Sigmoid colon (tissue), 6 donors: ENCODE measurements at regions not wholly inside any gene's neighbourhood (a gene's known extent, or its start where the extent isn't known, plus 50 kb on each side); places are given as distances from the start of the nearest gene placed in this dataset.

Source experiments
- DNase-seq: peaks from one replicate; pipeline ENCODE4 v3.0.0-alpha.2; 2019
- H3K27ac ChIP-seq, 4 donors: fragments of 200-600 bp; sonication (generic); one replicate each; pipeline ENCODE4 v1.5.1; 2016 to 2019; ENCODE audit warnings: mild to moderate bottlenecking in 1 of 4
- H3K27me3 ChIP-seq, 3 donors: fragments of 200-600 bp; sonication (generic); one replicate each; pipeline ENCODE4 v1.5.1; 2019; ENCODE audit warnings: mild to moderate bottlenecking in 1 of 3
- H3K36me3 ChIP-seq, 4 donors: fragments of 200-600 bp; sonication (generic); one replicate each; pipeline ENCODE4 v1.5.1; 2016 to 2019
- H3K4me1 ChIP-seq, 4 donors: fragments of 200-600 bp; sonication (generic); one replicate each; pipeline ENCODE4 v1.5.1; 2017 to 2019
- H3K4me3 ChIP-seq, 4 donors: fragments of 200-600 bp; sonication (generic); one replicate each; pipeline ENCODE4 v1.5.1; 2017 to 2019; ENCODE audit warnings: mild to moderate bottlenecking in 2 of 4, moderate library complexity in 1 of 4
- H3K9me3 ChIP-seq, 4 donors: fragments of 200-600 bp in 3 of 4; sonication (generic) in 3 of 4; one replicate each; pipeline versions ENCODE4 v1.5.1 to v1.6.1; 2013 to 2019
- CTCF ChIP-seq, 4 experiments: fragments of 450-650 bp in 3 of 4; fragments of 200-600 bp in 1 of 4; IDR thresholded peaks; one replicate each; pipeline ENCODE4 v1.5.1; 2016 to 2019; ENCODE audit warnings: antibody characterized with exemption in 4 of 4, mild to moderate bottlenecking in 3 of 4, moderate library complexity in 2 of 4
- EP300 ChIP-seq, 4 donors: sonication (generic); formaldehyde crosslinking; IDR thresholded peaks; one replicate each; pipeline ENCODE4 v1.6.1; 2017; ENCODE audit warnings: antibody characterized with exemption in 4 of 4
- POLR2A ChIP-seq, 2 donors: fragments of 450-650 bp; IDR thresholded peaks; one replicate each; pipeline ENCODE4 v1.6.1; 2016; ENCODE audit warnings: antibody characterized with exemption in 2 of 2, mild to moderate bottlenecking in 2 of 2, moderate library complexity in 2 of 2
- POLR2AphosphoS5 ChIP-seq, 4 donors: sonication (generic); formaldehyde crosslinking; IDR thresholded peaks; one replicate each; pipeline ENCODE4 v1.6.1; 2017; ENCODE audit warnings: antibody characterized with exemption in 4 of 4
- WGBS, 2 donors: extraction: QIAGEN DNeasy Blood & Tissue Kit; methylation state at CpG; one replicate each; pipeline ENCODE4 v1.1.7; 2013; 5-methylcytosine and 5-hydroxymethylcytosine counted together
- intact Hi-C: fragments of 100-400 bp; cut with DNase I; formaldehyde crosslinking; loops from one replicate; pipeline ENCODE4 v1.15.1; 2023
- donor health status: healthy with polysubstance abuse.
- donor health status: healthy.

DNA sequence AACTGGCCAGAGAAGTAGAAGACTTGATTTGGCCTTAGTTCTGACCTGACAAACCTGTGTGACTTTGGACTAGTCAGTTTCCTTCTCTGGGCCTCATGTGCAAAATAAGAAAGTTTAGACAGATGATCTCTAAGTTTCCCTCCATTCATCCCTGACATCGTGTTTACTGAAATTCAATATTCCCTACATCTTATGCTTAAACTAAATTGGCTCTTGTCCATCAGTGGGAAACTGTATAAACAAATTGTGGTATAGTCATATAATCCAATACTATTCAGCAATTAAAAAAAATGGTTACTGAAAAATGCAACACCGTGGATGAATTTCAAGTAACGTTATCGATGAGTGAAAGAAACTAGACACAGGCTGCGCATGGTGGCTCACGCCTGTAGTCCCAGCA, 64.4 kb upstream of the HRH1 start:
- peak overlapping the region in 3 of 4 donors; percentile 59 to 80 (median 74) for H3K27ac ChIP-seq
- intact Hi-C loops = loop anchor here (10.0 kb wide), 1 partner anchor 515 kb away; no protein-coding TSS in a partner anchor
- DNase-seq = no peak
- no peak for TF ChIP-seq CTCF (IDR thresholded peaks at IDR 0.05)
- no peak for TF ChIP-seq POLR2AphosphoS5 (IDR thresholded peaks at IDR 0.05)
- H3K4me3 ChIP-seq = no peak overlapping the region
- 84 to 90% methylated on average over 6 of the region's 6 CpGs for WGBS, 2 donors
- no peaks in the 10 kb centered on the region for H3K27me3 ChIP-seq
- H3K36me3 ChIP-seq = no peaks in the 10 kb centered on the region
- H3K4me1 ChIP-seq = peaks cover 0 to 32% (median 22%) of the 10 kb centered on the region in 4 donors
- no peaks in the 10 kb centered on the region for H3K9me3 ChIP-seq

DNA sequence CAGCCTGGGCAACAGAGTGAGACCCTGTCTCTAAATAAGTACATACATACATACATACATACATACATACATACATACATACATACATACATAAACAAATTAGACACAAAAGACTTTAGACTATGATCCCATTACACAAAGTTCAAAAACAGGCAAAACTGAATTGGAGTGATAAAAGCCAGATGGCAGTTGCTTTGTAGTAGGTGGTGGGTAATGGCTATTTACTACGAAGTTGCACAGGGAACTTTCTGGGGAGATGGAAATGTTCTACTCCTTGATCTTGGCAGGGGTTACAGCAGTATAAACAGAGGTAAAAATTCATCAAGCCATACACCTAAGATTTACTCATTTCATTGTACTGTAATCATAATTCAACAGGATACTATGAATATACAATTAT, 63.7 kb upstream of the HRH1 start:
- Histone ChIP-seq H3K9me3 (no peaks in the 10 kb centered on the region), H3K27ac (peak overlapping the region; percentile 32 to 80 (median 66)), H3K36me3 (no peaks in the 10 kb centered on the region), H3K27me3 (no peaks in the 10 kb centered on the region), H3K4me3 (no peak overlapping the region), H3K4me1 (peaks cover 0 to 38% (median 25%) of the 10 kb centered on the region in 4 donors)
- intact Hi-C loops = loop anchor here (10.0 kb wide), 1 partner anchor 514 kb away; no protein-coding TSS in a partner anchor
- DNase-seq = no peak
- WGBS, 2 donors = 18 to 49% methylated on average over 1 of the region's 1 CpG
- TF ChIP-seq CTCF (IDR thresholded peaks at IDR 0.05) = no peak
- peak in 1 of 4 donors; percentile 10 for TF ChIP-seq EP300 (IDR thresholded peaks at IDR 0.05)
- TF ChIP-seq POLR2A (IDR thresholded peaks at IDR 0.05) = no peak
- peak; percentile 33 to 74 (median 54) for TF ChIP-seq POLR2AphosphoS5 (IDR thresholded peaks at IDR 0.05)

- intact Hi-C loops = loop anchor here (1.0 to 10.0 kb wide), 2 partner anchors 46 to 514 kb away; no protein-coding TSS in a partner anchor
- peak in 2 of 4 donors; percentile 19 to 36 for TF ChIP-seq EP300 (IDR thresholded peaks at IDR 0.05)
- TF ChIP-seq POLR2A (IDR thresholded peaks at IDR 0.05) = no peak
- TF ChIP-seq POLR2AphosphoS5 (IDR thresholded peaks at IDR 0.05) = peak in 3 of 4 donors; percentile 4 to 66 (median 36)
- TF ChIP-seq CTCF (IDR thresholded peaks at IDR 0.05) = no peak
- peak; percentile 82 for DNase-seq
- H3K4me1 ChIP-seq = peaks cover 0 to 44% (median 30%) of the 10 kb centered on the region in 4 donors
- H3K9me3 ChIP-seq = no peaks in the 10 kb centered on the region
- H3K36me3 ChIP-seq = no peaks in the 10 kb centered on the region
- H3K27me3 ChIP-seq = no peaks in the 10 kb centered on the region
- H3K4me3 ChIP-seq = no peak overlapping the region
- whole genome bisulfite sequencing, 2 donors = 63 to 73% methylated on average over 12 of the region's 12 CpGs
- peak overlapping the region; percentile 32 to 80 (median 66) for H3K27ac ChIP-seq
These were observed 63.2 kb upstream of the HRH1 start for GRCh38 chr3:11091088-11091590.

DNA sequence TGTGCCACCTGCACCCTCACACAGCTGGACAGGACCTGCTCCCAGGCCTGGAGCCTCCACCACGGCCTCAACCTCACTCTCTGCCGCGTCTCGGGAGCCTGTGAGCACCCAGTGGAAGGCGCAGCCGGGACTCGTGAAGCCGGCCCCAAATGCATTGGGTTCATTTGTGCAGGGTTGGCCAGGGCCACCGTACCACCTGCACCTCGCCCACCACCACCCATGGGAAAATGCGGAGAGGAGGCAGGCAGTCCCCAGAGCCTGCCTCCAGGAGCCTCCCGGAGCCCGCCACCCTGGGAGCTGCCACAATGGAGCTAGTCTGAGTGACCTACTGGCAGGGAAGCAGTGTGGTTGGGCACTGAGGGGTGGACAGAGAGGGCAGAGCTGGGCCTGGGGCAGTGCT, 62.5 kb upstream of the HRH1 start:
- intact Hi-C loops = loop anchor here (1.0 to 10.0 kb wide), 2 partner anchors 46 to 513 kb away; no protein-coding TSS in a partner anchor
- Histone ChIP-seq H3K27ac (peak overlapping the region in 3 of 4 donors; percentile 59 to 80 (median 74)), H3K4me3 (no peak overlapping the region), H3K36me3 (no peaks in the 10 kb centered on the region), H3K27me3 (no peaks in the 10 kb centered on the region), H3K9me3 (no peaks in the 10 kb centered on the region), H3K4me1 (peaks cover 0 to 51% (median 37%) of the 10 kb centered on the region in 4 donors)
- WGBS, 2 donors = 84 to 91% methylated on average over 13 of the region's 13 CpGs
- no peak for DNase-seq
- TF ChIP-seq CTCF (IDR thresholded peaks at IDR 0.05) = no peak
- TF ChIP-seq EP300 (IDR thresholded peaks at IDR 0.05) = no peak
- no peak for TF ChIP-seq POLR2A (IDR thresholded peaks at IDR 0.05)
- TF ChIP-seq POLR2AphosphoS5 (IDR thresholded peaks at IDR 0.05) = no peak
